Trophoblast cell (in vitro differentiated cells and primary cell): ENCODE measurements at regions not wholly inside any gene's neighbourhood (a gene's known extent, or its start where the extent isn't known, plus 50 kb on each side); places are given as distances from the start of the nearest gene placed in this dataset.
"Not testable (repeated sequence)": the region's sequence is repeated elsewhere in the genome, so short reads cannot be mapped to it uniquely, and the experiment has no call there.

Source experiments
- DNase-seq, 2 donors: peaks; one replicate each; pipeline ENCODE4 v3.0.0-alpha.2; 2016
- H2AFZ ChIP-seq: 2 replicates; pipeline ENCODE4 v1.6.1; 2013; ENCODE audit warnings: low read length, moderate library complexity, mild to moderate bottlenecking; ENCODE audit not compliant: insufficient read depth, poor library complexity
- H2AK5ac ChIP-seq: 2 replicates; pipeline ENCODE4 v1.6.1; 2013; ENCODE audit warnings: mild to moderate bottlenecking, low read length
- H2BK120ac ChIP-seq: 2 replicates; pipeline ENCODE4 v1.6.1; 2013; ENCODE audit warnings: low read length, mild to moderate bottlenecking, moderate library complexity; ENCODE audit not compliant: insufficient read depth, poor library complexity
- H2BK12ac ChIP-seq: 2 replicates; pipeline ENCODE4 v1.6.1; 2013; ENCODE audit warnings: mild to moderate bottlenecking, low read length, moderate library complexity
- H2BK5ac ChIP-seq: 2 replicates; pipeline ENCODE4 v1.6.1; 2013; ENCODE audit warnings: low read length, low read depth, moderate library complexity, mild to moderate bottlenecking; ENCODE audit not compliant: poor library complexity
- H3K14ac ChIP-seq: 2 replicates; pipeline ENCODE4 v1.6.1; 2013; ENCODE audit warnings: mild to moderate bottlenecking, low read length
- H3K18ac ChIP-seq: 2 replicates; pipeline ENCODE4 v1.6.1; 2013; ENCODE audit warnings: mild to moderate bottlenecking, low read length
- H3K23ac ChIP-seq: 2 replicates; pipeline ENCODE4 v1.6.1; 2013; ENCODE audit warnings: low read length
- H3K27ac ChIP-seq: 2 replicates; pipeline ENCODE4 v1.5.1; 2013; ENCODE audit warnings: low read depth, mild to moderate bottlenecking, inconsistent platforms, low read length, moderate library complexity
- H3K27me3 ChIP-seq: 2 replicates; pipeline ENCODE4 v1.6.1; 2013; ENCODE audit warnings: inconsistent platforms, mild to moderate bottlenecking, low read length, moderate library complexity; ENCODE audit not compliant: insufficient read depth
- H3K36me3 ChIP-seq, 2 experiments: 1 replicate in 1 of 2; 2 replicates in 1 of 2; pipeline ENCODE4 v1.6.1; 2013; ENCODE audit warnings: low read length in 2 of 2, mild to moderate bottlenecking in 2 of 2, moderate library complexity in 1 of 2; ENCODE audit not compliant: insufficient read depth in 2 of 2, control insufficient read depth in 1 of 2
- H3K4ac ChIP-seq: 2 replicates; pipeline ENCODE4 v1.6.1; 2013; ENCODE audit warnings: low read depth, mild to moderate bottlenecking, low read length, moderate library complexity
- H3K4me1 ChIP-seq, 2 experiments: 1 replicate in 1 of 2; 2 replicates in 1 of 2; pipeline ENCODE4 v1.6.1; 2013; ENCODE audit warnings: low read length in 2 of 2, mild to moderate bottlenecking in 2 of 2, moderate library complexity in 1 of 2; ENCODE audit not compliant: insufficient read depth in 2 of 2, control insufficient read depth in 1 of 2
- H3K4me2 ChIP-seq: 2 replicates; pipeline ENCODE4 v1.6.1; 2013; ENCODE audit warnings: inconsistent platforms, mild to moderate bottlenecking, low read length, moderate library complexity
- H3K4me3 ChIP-seq: 2 replicates; pipeline ENCODE4 v1.5.1; 2013; ENCODE audit warnings: mild to moderate bottlenecking, low read depth, low read length, inconsistent platforms
- H3K79me1 ChIP-seq: one replicate; pipeline ENCODE4 v1.6.1; 2013; ENCODE audit warnings: low read length
- H3K79me2 ChIP-seq: 2 replicates; pipeline ENCODE4 v1.6.1; 2013; ENCODE audit warnings: low read length, mild to moderate bottlenecking; ENCODE audit not compliant: control insufficient read depth, insufficient read depth, poor library complexity
- H3K9ac ChIP-seq: 2 replicates; pipeline ENCODE4 v1.6.1; 2013; ENCODE audit warnings: mild to moderate bottlenecking, low read length
- H3K9me3 ChIP-seq: 2 replicates; pipeline ENCODE4 v1.6.1; 2013; ENCODE audit warnings: low read depth, mild to moderate bottlenecking, control low read depth, inconsistent platforms, low read length; ENCODE audit not compliant: insufficient read depth
- H4K12ac ChIP-seq: 2 replicates; pipeline ENCODE4 v1.6.1; 2013; ENCODE audit warnings: low read depth, mild to moderate bottlenecking, low read length, moderate library complexity
- H4K8ac ChIP-seq: 2 replicates; pipeline ENCODE4 v1.6.1; 2013; ENCODE audit warnings: low read depth, mild to moderate bottlenecking, low read length, moderate library complexity
- H4K91ac ChIP-seq: one replicate; pipeline ENCODE4 v1.6.1; 2013; ENCODE audit warnings: low read depth, mild to moderate bottlenecking, low read length, moderate library complexity
- WGBS: extraction: QIAGEN DNeasy Blood & Tissue Kit; methylation state at CpG from one replicate; pipeline ENCODE4 v1.1.7; 2013; ENCODE audit warnings: missing lambda C conversion rate; ENCODE audit not compliant: insufficient read length, insufficient coverage; ENCODE audit errors: extremely low coverage; 5-methylcytosine and 5-hydroxymethylcytosine counted together

GRCh38 chr3:69628951-69629350 is 110.3 kb upstream of the MITF start:
- no peaks in the 10 kb centered on the region for H3K9me3 ChIP-seq
- no peak overlapping the region for H2AK5ac ChIP-seq
- H3K23ac ChIP-seq = no peak overlapping the region
- DNase-seq = no peak
- no peak overlapping the region for H2BK12ac ChIP-seq
- H3K27ac ChIP-seq = no peak overlapping the region
- H3K27me3 ChIP-seq = no peaks in the 10 kb centered on the region
- no peaks in the 10 kb centered on the region for H3K79me1 ChIP-seq
- no peak overlapping the region for H3K9ac ChIP-seq
- H4K12ac ChIP-seq = no peak overlapping the region
- H3K14ac ChIP-seq = no peak overlapping the region
- no peak overlapping the region for H2BK5ac ChIP-seq
- no peak overlapping the region for H3K18ac ChIP-seq
- WGBS = no CpG with 5 or more reads among the region's 1 CpG
- H3K79me2 ChIP-seq = no peaks in the 10 kb centered on the region
- no peak overlapping the region for H3K4me3 ChIP-seq
- no peak overlapping the region for H4K91ac ChIP-seq
- H3K36me3 ChIP-seq = no peaks in the 10 kb centered on the region
- H2AFZ ChIP-seq = no peak overlapping the region
- H3K4ac ChIP-seq = no peak overlapping the region
- no peak overlapping the region for H4K8ac ChIP-seq
- no peaks in the 10 kb centered on the region for H3K4me1 ChIP-seq
- no peak overlapping the region for H2BK120ac ChIP-seq
- no peak overlapping the region for H3K4me2 ChIP-seq

GRCh38 chr3:69613286-69613685 is 126.0 kb upstream of the MITF start:
- Histone ChIP-seq H4K12ac (no peak overlapping the region), H3K9ac (no peak overlapping the region), H3K79me2 (no peaks in the 10 kb centered on the region), H3K14ac (no peak overlapping the region), H4K91ac (no peak overlapping the region), H3K4me3 (no peak overlapping the region), H3K27ac (no peak overlapping the region), H2AK5ac (no peak overlapping the region), H3K9me3 (peaks cover 1% of the 10 kb centered on the region), H2BK12ac (no peak overlapping the region), H2BK5ac (no peak overlapping the region), H3K27me3 (no peaks in the 10 kb centered on the region), H3K18ac (no peak overlapping the region), H2AFZ (no peak overlapping the region), H3K23ac (no peak overlapping the region), H3K4ac (no peak overlapping the region), H3K36me3 (no peaks in the 10 kb centered on the region), H3K79me1 (no peaks in the 10 kb centered on the region), H4K8ac (no peak overlapping the region), H3K4me2 (no peak overlapping the region), H2BK120ac (no peak overlapping the region), H3K4me1 (no peaks in the 10 kb centered on the region)
- DNase-seq = no peak
- WGBS = no CpG with 5 or more reads among the region's 5 CpGs

GRCh38 chr3:69612791-69613190 is 126.5 kb upstream of the MITF start:
- H2AFZ ChIP-seq = no peak overlapping the region
- H3K36me3 ChIP-seq = no peaks in the 10 kb centered on the region
- no CpG with 5 or more reads among the region's 2 CpGs for WGBS
- no peak overlapping the region for H4K8ac ChIP-seq
- no peak overlapping the region for H3K9ac ChIP-seq
- no peak overlapping the region for H3K4me3 ChIP-seq
- no peak overlapping the region for H3K14ac ChIP-seq
- no peak overlapping the region for H3K27ac ChIP-seq
- H4K91ac ChIP-seq = no peak overlapping the region
- no peak overlapping the region for H3K4ac ChIP-seq
- peaks cover 1% of the 10 kb centered on the region for H3K9me3 ChIP-seq
- no peak overlapping the region for H2BK120ac ChIP-seq
- no peaks in the 10 kb centered on the region for H3K4me1 ChIP-seq
- no peak overlapping the region for H2BK5ac ChIP-seq
- no peak overlapping the region for H3K18ac ChIP-seq
- no peak overlapping the region for H2AK5ac ChIP-seq
- no peak for DNase-seq
- no peaks in the 10 kb centered on the region for H3K27me3 ChIP-seq
- H3K79me1 ChIP-seq = no peaks in the 10 kb centered on the region
- H3K23ac ChIP-seq = no peak overlapping the region
- no peak overlapping the region for H2BK12ac ChIP-seq
- no peak overlapping the region for H4K12ac ChIP-seq
- H3K4me2 ChIP-seq = no peak overlapping the region
- no peaks in the 10 kb centered on the region for H3K79me2 ChIP-seq

GRCh38 chr3:69609566-69609965 is 129.7 kb upstream of the MITF start:
- not testable (repeated sequence) for H3K9ac ChIP-seq, H3K79me2 ChIP-seq, H2BK120ac ChIP-seq, H3K4me3 ChIP-seq, H2BK12ac ChIP-seq, H2AK5ac ChIP-seq, H3K23ac ChIP-seq, H3K27ac ChIP-seq, H4K8ac ChIP-seq, H3K9me3 ChIP-seq, H4K91ac ChIP-seq, H3K79me1 ChIP-seq, H2AFZ ChIP-seq, H2BK5ac ChIP-seq, H3K27me3 ChIP-seq, H3K4ac ChIP-seq, H3K14ac ChIP-seq, DNase-seq, H3K36me3 ChIP-seq, H3K4me1 ChIP-seq, H4K12ac ChIP-seq, H3K18ac ChIP-seq, H3K4me2 ChIP-seq
- no CpG with 5 or more reads among the region's 1 CpG for WGBS
